ENCODE measurements at regions not wholly inside any gene's neighbourhood (a gene's known extent, or its start where the extent isn't known, plus 50 kb on each side); places are given as distances from the start of the nearest gene placed in this dataset.

- Mint-ChIP-seq H3K27me3 (ENCODE audit: insufficient read depth, low read depth, poor library complexity) (no peaks in the 10 kb centered on the region), H3K4me1 (peaks cover 8% of the 10 kb centered on the region), H3K4me3 (no peak overlapping the region), H3K27ac (no peak overlapping the region), H3K36me3 (ENCODE audit: low read depth) (no peaks in the 10 kb centered on the region), H3K9me3 (no peaks in the 10 kb centered on the region)
- Histone ChIP-seq H3K27me3 (ENCODE audit: insufficient read depth) (no peaks in the 10 kb centered on the region), H3K36me3 (ENCODE audit: insufficient read depth) (no peaks in the 10 kb centered on the region), H3K27ac (ENCODE audit: low read depth) (no peak overlapping the region), H2AFZ (no peak overlapping the region), H3F3A (replicated peaks; ENCODE audit: low read depth) (no peaks in the 10 kb centered on the region), H3K79me2 (replicated peaks; ENCODE audit: insufficient read depth) (no peaks in the 10 kb centered on the region), H4K20me1 (replicated peaks; ENCODE audit: insufficient read depth) (no peaks in the 10 kb centered on the region), H3K4me3 (no peak overlapping the region), H3K4me2 (no peak overlapping the region), H3K9me2 (ENCODE audit: insufficient read depth) (no peaks in the 10 kb centered on the region), H3K4me1 (ENCODE audit: insufficient read depth) (peaks cover 9% of the 10 kb centered on the region; the same call in 1 of the 2 replicates)
- DNase-seq (ENCODE audit: low spot score) (no peak), ATAC-seq (no peak)
- TF ChIP-seq EZH2 (IDR thresholded peaks at IDR 0.05; ENCODE audit: low read depth, unreplicated experiment) (no peak), POLR2AphosphoS5 (IDR thresholded peaks at IDR 0.05; ENCODE audit: low read depth) (no peak), EZH2phosphoT487 (IDR thresholded peaks at IDR 0.05; ENCODE audit: unreplicated experiment) (no peak), ZNF114 (CRISPR knock-in tag; IDR thresholded peaks at IDR 0.05) (no peak), REST (IDR thresholded peaks at IDR 0.05; ENCODE audit: unreplicated experiment) (no peak), JUNB (IDR thresholded peaks at IDR 0.05; ENCODE audit: unreplicated experiment) (no peak), CREB1 (CRISPR knock-in tag; IDR thresholded peaks at IDR 0.05; ENCODE audit: low read depth) (no peak)
These were observed 298.0 kb upstream of the TET2 start for GRCh38 chr4:104848597-104849225.

- Histone ChIP-seq H3K4me3 (no peak overlapping the region), H3K27me3 (ENCODE audit: insufficient read depth) (no peaks in the 10 kb centered on the region), H3K79me2 (replicated peaks; ENCODE audit: insufficient read depth) (no peaks in the 10 kb centered on the region), H3K4me1 (ENCODE audit: insufficient read depth) (peaks cover 7% of the 10 kb centered on the region; the same call in 1 of the 2 replicates), H3K9me2 (ENCODE audit: insufficient read depth) (no peaks in the 10 kb centered on the region), H3K27ac (ENCODE audit: low read depth) (no peak overlapping the region), H3K36me3 (ENCODE audit: insufficient read depth) (no peaks in the 10 kb centered on the region), H3F3A (replicated peaks; ENCODE audit: low read depth) (no peaks in the 10 kb centered on the region), H2AFZ (peak overlapping the region; percentile 17; the same call in 1 of the 2 replicates), H3K4me2 (0 out of 2 replicates have a peak overlapping the region, but pooled peaks have one; percentile 6), H4K20me1 (replicated peaks; ENCODE audit: insufficient read depth) (no peaks in the 10 kb centered on the region)
- H3K9me3 Mint-ChIP-seq, result peaks cover 7% of the 10 kb centered on the region; the same call in 2 of the 3 replicates
- peak overlapping the region; percentile 67; the same call in 1 of the 2 replicates for H3K27ac Mint-ChIP-seq
- peak; percentile 89 for ATAC-seq
- DNase-seq (ENCODE audit: low spot score), result peak; percentile 37
- no peak overlapping the region for H3K4me3 Mint-ChIP-seq
- TF ChIP-seq POLR2AphosphoS5 (IDR thresholded peaks at IDR 0.05; ENCODE audit: low read depth), result no peak
- no peak for TF ChIP-seq ZNF331 (CRISPR knock-in tag; IDR thresholded peaks at IDR 0.05; ENCODE audit: low read depth)
- H3K27me3 Mint-ChIP-seq (ENCODE audit: insufficient read depth, low read depth, poor library complexity), result no peaks in the 10 kb centered on the region
- H3K36me3 Mint-ChIP-seq (ENCODE audit: low read depth), result no peaks in the 10 kb centered on the region
- H3K4me1 Mint-ChIP-seq, result peaks cover 9% of the 10 kb centered on the region; the same call in 2 of the 3 replicates
These were observed 287.0 kb upstream of the TET2 start for GRCh38 chr4:104859601-104860237.
